HEK293T (cell line): ENCODE measurements at regions not wholly inside any gene's neighbourhood (a gene's known extent, or its start where the extent isn't known, plus 50 kb on each side); places are given as distances from the start of the nearest gene placed in this dataset.

ENCODE experiments used
- CTCF ChIA-PET: fragments of 350-600 bp; formaldehyde crosslinking; extraction: SDS; loops from one replicate; lab custom pipeline; 2021; ENCODE audit warnings: antibody characterized with exemption, inconsistent platforms; lab: Yijun Ruan, JAX
- POLR2A ChIA-PET: fragments of 350-600 bp; formaldehyde crosslinking; extraction: SDS; loops from one replicate; lab custom pipeline; 2020; ENCODE audit warnings: antibody characterized with exemption, inconsistent platforms; lab: Yijun Ruan, JAX
- DNase-seq: peaks from one replicate; pipeline ENCODE4 v3.0.0; 2012; ENCODE audit warnings: mixed read lengths; ENCODE audit errors: extremely low spot score
- ARNT ChIP-seq: fragments of 450-650 bp; IDR thresholded peaks from 2 replicates; pipeline ENCODE4 v1.6.1; 2017; ENCODE audit warnings: mild to moderate bottlenecking
- BHLHE40 ChIP-seq: fragments of 450-650 bp; IDR thresholded peaks from 2 replicates; pipeline ENCODE4 v1.6.1; 2016; ENCODE audit warnings: mild to moderate bottlenecking, moderate library complexity, borderline replicate concordance
- CTBP1 ChIP-seq: fragments of 450-650 bp; IDR thresholded peaks from 2 replicates; pipeline ENCODE4 v1.6.1; 2016; ENCODE audit warnings: borderline replicate concordance
- ELF4 ChIP-seq: fragments of 450-650 bp; IDR thresholded peaks from 2 replicates; pipeline ENCODE4 v1.6.1; 2017; ENCODE audit warnings: antibody characterized with exemption
- FOXA1 ChIP-seq: fragments of 450-650 bp; IDR thresholded peaks from 2 replicates; pipeline ENCODE4 v1.6.1; 2016; ENCODE audit warnings: mild to moderate bottlenecking
- FOXK2 ChIP-seq: fragments of 450-650 bp; IDR thresholded peaks from 2 replicates; pipeline ENCODE4 v1.6.1; 2016; ENCODE audit warnings: mild to moderate bottlenecking
- FOXM1 ChIP-seq: fragments of 450-650 bp; IDR thresholded peaks from 2 replicates; pipeline ENCODE4 v1.6.1; 2017; ENCODE audit warnings: mild to moderate bottlenecking, borderline replicate concordance
- HDGF ChIP-seq: fragments of 450-650 bp; IDR thresholded peaks from 2 replicates; pipeline ENCODE4 v1.6.1; 2017; ENCODE audit warnings: antibody characterized with exemption, borderline replicate concordance
- L3MBTL2 ChIP-seq: fragments of 450-650 bp; conservative IDR thresholded peaks from 2 replicates; pipeline ENCODE4 v1.6.1; 2016; ENCODE audit warnings: mild to moderate bottlenecking
- LEF1 ChIP-seq: fragments of 450-650 bp; IDR thresholded peaks from 2 replicates; pipeline ENCODE4 v1.6.1; 2017; ENCODE audit warnings: mild to moderate bottlenecking, borderline replicate concordance
- NFRKB ChIP-seq: fragments of 450-650 bp; IDR thresholded peaks from 2 replicates; pipeline ENCODE4 v1.6.1; 2016; ENCODE audit warnings: mild to moderate bottlenecking, moderate library complexity
- SP1 ChIP-seq: fragments of 450-650 bp; IDR thresholded peaks from 2 replicates; pipeline ENCODE4 v1.6.1; 2017
- SUZ12 ChIP-seq: fragments of 450-650 bp; IDR thresholded peaks from 2 replicates; pipeline ENCODE4 v1.6.1; 2016; ENCODE audit warnings: mild to moderate bottlenecking
- TARDBP ChIP-seq: fragments of 450-650 bp; IDR thresholded peaks from 2 replicates; pipeline ENCODE4 v1.6.1; 2016
- ZNF384 ChIP-seq: fragments of 450-650 bp; IDR thresholded peaks from 2 replicates; pipeline ENCODE4 v1.6.1; 2016
- TF ChIP-seq, protein P1 (sequence below): fragments of 450-650 bp; IDR thresholded peaks from 2 replicates; pipeline ENCODE4 v1.6.1; 2016

DNA sequence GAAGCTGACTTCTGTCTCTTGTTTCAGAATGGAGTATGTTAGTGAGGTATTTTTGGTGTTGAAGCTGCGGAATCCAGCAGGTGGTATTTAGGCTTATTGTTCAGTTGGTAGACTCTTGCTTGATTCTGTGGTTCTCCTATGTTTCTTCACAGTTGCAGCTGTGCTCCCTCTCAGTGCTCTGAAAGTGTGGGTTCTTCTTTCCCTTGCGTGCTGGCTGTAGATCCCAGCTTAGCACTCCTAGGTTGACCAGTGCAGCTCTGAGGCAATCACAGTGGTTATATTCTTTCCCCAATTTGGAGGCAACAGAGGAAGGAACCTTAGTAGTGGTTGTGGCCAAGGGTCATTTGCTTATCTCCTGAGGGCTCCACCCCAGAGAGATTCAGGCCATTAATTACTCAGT, 269.2 kb upstream of the NRIP1 start:
- POLR2A ChIA-PET, result no interaction called here
- no peak for TF ChIP-seq ZNF384
- no peak for TF ChIP-seq NFRKB
- TF ChIP-seq ARNT, result no peak
- TF ChIP-seq ELF4, result no peak
- no peak for TF ChIP-seq HDGF
- no peak for DNase-seq
- CTCF ChIA-PET, result no interaction called here

DNA sequence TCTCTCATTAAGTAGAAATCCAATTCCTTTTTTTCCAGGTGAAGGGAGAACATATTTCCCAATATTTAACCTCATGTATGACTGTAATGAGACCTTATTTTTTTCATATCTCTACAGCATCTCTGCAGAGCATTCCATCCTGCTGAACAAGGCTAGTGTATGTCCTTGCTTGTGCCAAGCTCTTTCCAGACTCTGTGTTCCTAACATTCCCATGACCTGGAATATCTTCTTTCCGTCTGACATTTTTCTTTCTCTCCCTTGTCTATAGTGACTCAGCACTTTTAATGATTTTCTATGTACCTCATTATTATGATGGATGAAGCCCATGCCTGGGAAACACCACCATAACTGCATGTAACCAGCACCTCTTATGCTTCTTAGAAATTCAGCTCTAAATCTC, 278.3 kb upstream of the NRIP1 start:
- no peak for DNase-seq
- CTCF ChIA-PET, result no interaction called here
- POLR2A ChIA-PET, result no interaction called here
- TF ChIP-seq SUZ12, result no peak
- no peak for TF ChIP-seq SP1
- TF ChIP-seq, protein P1, sequence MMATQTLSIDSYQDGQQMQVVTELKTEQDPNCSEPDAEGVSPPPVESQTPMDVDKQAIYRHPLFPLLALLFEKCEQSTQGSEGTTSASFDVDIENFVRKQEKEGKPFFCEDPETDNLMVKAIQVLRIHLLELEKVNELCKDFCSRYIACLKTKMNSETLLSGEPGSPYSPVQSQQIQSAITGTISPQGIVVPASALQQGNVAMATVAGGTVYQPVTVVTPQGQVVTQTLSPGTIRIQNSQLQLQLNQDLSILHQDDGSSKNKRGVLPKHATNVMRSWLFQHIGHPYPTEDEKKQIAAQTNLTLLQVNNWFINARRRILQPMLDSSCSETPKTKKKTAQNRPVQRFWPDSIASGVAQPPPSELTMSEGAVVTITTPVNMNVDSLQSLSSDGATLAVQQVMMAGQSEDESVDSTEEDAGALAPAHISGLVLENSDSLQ, result no peak
- no peak for TF ChIP-seq FOXK2
- no peak for TF ChIP-seq FOXA1
- TF ChIP-seq TARDBP, result no peak
- no peak for TF ChIP-seq NFRKB
- no peak for TF ChIP-seq ZNF384
- TF ChIP-seq FOXM1, result no peak
- no peak for TF ChIP-seq BHLHE40
- no peak for TF ChIP-seq L3MBTL2
- TF ChIP-seq ARNT, result no peak
- no peak for TF ChIP-seq LEF1
- no peak for TF ChIP-seq ELF4

DNA sequence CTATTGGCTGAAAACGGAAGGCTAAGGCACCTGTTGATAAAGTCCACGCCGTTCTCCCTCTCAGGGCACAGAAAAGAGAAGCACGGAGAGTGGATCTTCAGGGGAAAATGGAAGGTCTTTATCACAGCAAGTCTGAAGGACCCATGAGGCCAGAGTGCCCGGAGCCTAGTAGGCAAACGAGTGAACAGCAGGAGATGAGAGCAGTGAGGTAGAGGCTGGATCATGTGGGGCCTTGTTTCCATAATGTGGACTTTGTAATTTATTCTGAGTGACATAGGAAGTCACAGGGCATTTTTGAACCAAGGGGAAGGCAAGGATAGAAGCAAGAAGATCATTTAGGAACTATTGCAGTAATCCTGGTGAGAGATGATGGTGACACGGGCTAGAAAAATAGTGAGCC, 287.2 kb upstream of the NRIP1 start:
- no peak for DNase-seq
- TF ChIP-seq, protein P1, result no peak
- TF ChIP-seq ZNF384, result no peak
- no peak for TF ChIP-seq FOXA1
- no peak for TF ChIP-seq SP1
- TF ChIP-seq ELF4, result no peak
- no peak for TF ChIP-seq LEF1
- no peak for TF ChIP-seq FOXK2
- TF ChIP-seq SUZ12, result no peak
- POLR2A ChIA-PET, result no interaction called here
- CTCF ChIA-PET, result no interaction called here

DNA sequence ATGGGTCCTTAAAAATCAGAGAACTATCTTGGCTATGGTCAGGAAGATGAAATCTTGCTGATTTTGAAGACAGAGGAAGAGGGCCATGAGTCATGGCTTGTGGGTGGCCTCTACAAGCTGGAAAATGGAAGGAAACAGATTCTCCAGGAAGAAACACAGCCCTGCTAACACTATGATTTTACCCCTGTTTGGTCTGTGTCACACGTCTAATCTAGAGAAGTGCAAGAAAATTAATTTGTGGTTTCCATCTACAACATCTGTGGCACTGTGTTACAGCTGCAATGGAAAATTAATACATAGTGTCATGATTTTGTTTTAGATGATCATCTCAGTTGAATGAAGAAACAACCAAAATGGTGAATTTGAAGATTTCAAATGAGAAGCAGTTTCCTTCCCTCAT, 288.7 kb upstream of the NRIP1 start:
- ChIA-PET POLR2A (no interaction called here), CTCF (no interaction called here)
- no peak for TF ChIP-seq FOXM1
- no peak for TF ChIP-seq LEF1
- TF ChIP-seq FOXA1, result no peak
- no peak for TF ChIP-seq SP1
- TF ChIP-seq SUZ12, result no peak
- TF ChIP-seq HDGF, result no peak
- TF ChIP-seq CTBP1, result no peak
- no peak for TF ChIP-seq ELF4
- TF ChIP-seq L3MBTL2, result no peak
- TF ChIP-seq NFRKB, result no peak
- TF ChIP-seq ARNT, result no peak
- DNase-seq, result no peak

DNA sequence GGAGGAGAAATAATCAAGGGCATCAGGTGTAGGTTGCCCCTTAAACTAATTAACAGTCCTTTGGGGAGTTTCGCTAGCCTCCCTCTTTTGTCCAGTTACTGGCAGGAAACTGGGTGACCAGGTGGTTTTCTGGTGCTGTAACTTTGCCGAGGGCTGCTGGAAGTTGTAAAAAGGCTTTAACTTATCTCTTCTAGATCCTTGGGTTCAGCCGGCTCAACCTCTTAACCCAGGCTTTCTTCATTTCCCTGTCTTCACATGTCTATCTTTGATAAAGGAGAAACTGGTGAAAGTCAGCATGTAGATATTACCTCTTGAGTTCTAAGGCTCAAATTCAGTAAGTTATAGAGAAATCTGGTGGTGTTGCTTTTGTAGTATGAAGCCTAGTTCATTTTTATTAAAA, 289.7 kb upstream of the NRIP1 start:
- TF ChIP-seq BHLHE40, result no peak
- TF ChIP-seq LEF1, result no peak
- TF ChIP-seq NFRKB, result no peak
- no peak for TF ChIP-seq ZNF384
- TF ChIP-seq FOXK2, result no peak
- TF ChIP-seq L3MBTL2, result no peak
- TF ChIP-seq FOXM1, result no peak
- no peak for TF ChIP-seq SP1
- TF ChIP-seq SUZ12, result no peak
- no peak for TF ChIP-seq TARDBP
- no peak for TF ChIP-seq FOXA1
- TF ChIP-seq, protein P1, result no peak
- ChIA-PET POLR2A (no interaction called here), CTCF (no interaction called here)
- no peak for DNase-seq

DNA sequence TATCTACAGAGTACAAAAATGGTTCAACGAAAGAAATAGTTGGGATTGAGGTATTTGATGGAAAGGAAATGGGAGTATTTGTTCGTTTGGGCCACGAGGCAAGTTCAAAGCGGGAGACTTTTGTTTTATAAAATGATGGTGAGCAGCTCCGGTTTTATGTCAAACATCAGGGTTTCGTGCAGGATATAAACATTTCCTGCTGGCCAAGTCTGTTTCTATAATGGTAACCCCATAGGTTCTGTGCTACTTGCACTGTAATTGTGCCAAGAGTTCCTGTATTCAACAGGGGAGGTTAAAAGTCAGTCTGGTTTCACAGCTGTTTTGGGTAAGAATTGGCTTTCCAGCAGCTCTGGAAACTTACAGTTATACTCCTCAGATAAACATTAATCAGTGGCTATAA, 290.3 kb upstream of the NRIP1 start:
- TF ChIP-seq TARDBP, result no peak
- no peak for TF ChIP-seq ZNF384
- TF ChIP-seq LEF1, result no peak
- TF ChIP-seq FOXM1, result no peak
- TF ChIP-seq L3MBTL2, result no peak
- TF ChIP-seq FOXK2, result no peak
- TF ChIP-seq FOXA1, result no peak
- no peak for TF ChIP-seq NFRKB
- TF ChIP-seq CTBP1, result no peak
- TF ChIP-seq, protein P1, result no peak
- no peak for TF ChIP-seq HDGF
- ChIA-PET POLR2A (no interaction called here), CTCF (no interaction called here)
- DNase-seq, result no peak

DNA sequence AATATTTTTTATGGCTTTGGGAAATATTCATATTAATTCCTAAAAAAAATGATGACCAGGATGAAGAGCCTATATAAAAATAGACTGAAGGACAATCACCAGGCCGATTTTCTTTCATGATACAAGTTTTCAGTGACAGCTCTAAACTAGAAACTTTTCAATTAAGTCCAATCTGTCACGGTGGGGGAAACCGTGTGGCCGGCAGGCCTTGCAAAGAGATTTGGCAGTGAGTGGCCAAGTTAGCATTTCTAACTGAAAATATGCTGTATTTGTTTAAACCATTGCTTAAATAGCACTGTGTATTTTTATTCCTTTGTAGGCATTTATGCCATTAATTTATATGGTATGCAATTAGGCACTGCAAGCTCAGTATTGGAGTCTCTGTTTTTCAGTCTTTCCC, 294.5 kb upstream of the NRIP1 start:
- TF ChIP-seq BHLHE40 (no peak), HDGF (no peak), FOXA1 (no peak), FOXM1 (no peak), ARNT (no peak), ZNF384 (no peak), SUZ12 (no peak), LEF1 (no peak), SP1 (no peak), FOXK2 (no peak)
- TF ChIP-seq, protein P1, result no peak
- POLR2A ChIA-PET, result no interaction called here
- CTCF ChIA-PET, result no interaction called here
- no peak for DNase-seq
